AG04450 (cell line): ENCODE measurements at regions not wholly inside any gene's neighbourhood (a gene's known extent, or its start where the extent isn't known, plus 50 kb on each side); places are given as distances from the start of the nearest gene placed in this dataset.
"Not testable (repeated sequence)": the region's sequence is repeated elsewhere in the genome, so short reads cannot be mapped to it uniquely, and the experiment has no call there.

Experiments
- CTCF ChIA-PET: fragments of 300-600, 350-600 bp; formaldehyde crosslinking; extraction: SDS; loops from one replicate; lab custom pipeline; 2022; ENCODE audit warnings: antibody characterized with exemption, inconsistent platforms; lab: Charles Lee
- POLR2A ChIA-PET: fragments of 350-600 bp; formaldehyde crosslinking; extraction: SDS; loops from one replicate; lab custom pipeline; 2021; ENCODE audit warnings: antibody characterized with exemption, inconsistent platforms; lab: Yijun Ruan, JAX
- DNase-seq: peaks from one replicate; pipeline ENCODE4 v3.0.0-alpha.2; 2011; ENCODE audit warnings: low read depth, low spot score
- H3K27ac ChIP-seq: one replicate; pipeline ENCODE4 v1.5.1; 2012; ENCODE audit warnings: low read depth, low read length, control low read depth
- H3K27me3 ChIP-seq: one replicate; pipeline ENCODE4 v1.6.0; 2012; ENCODE audit warnings: low read length; ENCODE audit not compliant: control insufficient read depth, insufficient read depth
- H3K4me3 ChIP-seq: 2 replicates; pipeline ENCODE4 v1.5.1; 2011; ENCODE audit warnings: mild to moderate bottlenecking, low read depth, low read length, control low read depth
- H3K9me3 ChIP-seq: 2 replicates; pipeline ENCODE4 v1.5.1; 2012; ENCODE audit warnings: low read length; ENCODE audit not compliant: control insufficient read depth, insufficient read depth
- TF ChIP-seq, protein P1 (sequence below): IDR thresholded peaks from 2 replicates; pipeline ENCODE4 v1.5.1; 2011; ENCODE audit warnings: low read depth, low read length, control low read depth, inconsistent platforms

DNA sequence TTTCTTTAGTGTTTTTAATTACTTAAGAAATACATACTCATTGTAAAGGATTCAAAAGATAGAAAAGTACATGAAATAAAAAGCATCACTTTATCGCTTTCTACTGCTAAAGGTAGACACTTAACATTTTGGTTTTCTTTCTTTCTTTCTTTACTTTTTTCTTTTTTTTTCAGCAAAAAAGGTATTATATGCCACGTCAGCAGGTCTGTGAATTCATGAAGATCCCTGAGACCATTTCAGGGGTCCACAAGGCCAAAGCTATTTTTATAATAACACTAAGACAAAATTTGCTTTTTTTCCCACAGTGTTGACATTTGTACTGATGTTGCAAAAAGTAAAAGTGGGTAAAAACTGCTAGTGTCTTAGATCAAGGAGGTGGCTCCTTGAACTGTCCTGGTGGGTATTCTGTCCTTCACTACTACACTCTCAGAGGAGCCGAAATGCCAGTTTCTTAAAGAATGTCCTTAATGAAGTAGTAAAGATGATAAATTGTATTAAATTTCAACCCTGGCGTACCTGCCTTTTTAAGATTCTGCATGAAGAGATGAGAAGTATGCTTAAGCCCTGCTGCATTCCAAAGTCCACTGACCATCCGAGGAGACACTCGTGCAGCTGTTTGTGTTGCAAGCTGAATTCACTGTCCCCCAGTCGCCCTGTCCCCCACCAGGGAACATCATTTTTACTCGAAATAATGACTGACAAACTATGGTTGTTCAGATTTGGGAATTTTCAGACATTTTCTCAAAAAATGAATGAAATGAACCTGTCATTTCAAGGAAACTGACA lies 106.7 kb upstream of the PIAS1 start:
- POLR2A ChIA-PET = no interaction called here
- Histone ChIP-seq H3K4me3 (no peak overlapping the region), H3K9me3 (no peaks in the 10 kb centered on the region), H3K27me3 (no peaks in the 10 kb centered on the region), H3K27ac (no peak overlapping the region)
- no peak for DNase-seq
- TF ChIP-seq, protein P1, sequence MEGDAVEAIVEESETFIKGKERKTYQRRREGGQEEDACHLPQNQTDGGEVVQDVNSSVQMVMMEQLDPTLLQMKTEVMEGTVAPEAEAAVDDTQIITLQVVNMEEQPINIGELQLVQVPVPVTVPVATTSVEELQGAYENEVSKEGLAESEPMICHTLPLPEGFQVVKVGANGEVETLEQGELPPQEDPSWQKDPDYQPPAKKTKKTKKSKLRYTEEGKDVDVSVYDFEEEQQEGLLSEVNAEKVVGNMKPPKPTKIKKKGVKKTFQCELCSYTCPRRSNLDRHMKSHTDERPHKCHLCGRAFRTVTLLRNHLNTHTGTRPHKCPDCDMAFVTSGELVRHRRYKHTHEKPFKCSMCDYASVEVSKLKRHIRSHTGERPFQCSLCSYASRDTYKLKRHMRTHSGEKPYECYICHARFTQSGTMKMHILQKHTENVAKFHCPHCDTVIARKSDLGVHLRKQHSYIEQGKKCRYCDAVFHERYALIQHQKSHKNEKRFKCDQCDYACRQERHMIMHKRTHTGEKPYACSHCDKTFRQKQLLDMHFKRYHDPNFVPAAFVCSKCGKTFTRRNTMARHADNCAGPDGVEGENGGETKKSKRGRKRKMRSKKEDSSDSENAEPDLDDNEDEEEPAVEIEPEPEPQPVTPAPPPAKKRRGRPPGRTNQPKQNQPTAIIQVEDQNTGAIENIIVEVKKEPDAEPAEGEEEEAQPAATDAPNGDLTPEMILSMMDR = no peak
- CTCF ChIA-PET = interaction anchor here (0.6 kb wide), 1 partner anchor 291 kb away, joined by 3 read pairs; no protein-coding TSS in a partner anchor

DNA sequence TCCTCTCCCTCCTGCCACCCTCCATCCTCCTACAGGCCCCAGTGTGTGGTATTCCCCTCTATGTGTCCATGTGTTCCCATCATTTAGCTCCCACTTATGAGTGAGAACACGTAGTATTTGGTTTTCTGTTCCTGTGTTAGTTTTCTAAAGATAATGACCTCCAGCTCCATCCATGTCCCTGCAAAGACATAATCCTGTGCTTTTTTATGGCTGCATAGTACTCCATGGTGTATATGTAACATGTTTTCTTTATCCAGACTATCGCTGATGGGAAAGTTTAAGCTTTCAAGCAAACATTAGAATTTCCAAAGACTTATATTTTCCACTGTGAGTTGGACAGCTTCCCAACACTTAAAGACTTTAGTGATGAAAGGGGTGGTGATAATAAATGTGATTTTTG lies 105.9 kb upstream of the PIAS1 start:
- Histone ChIP-seq H3K9me3 (no peaks in the 10 kb centered on the region), H3K27me3 (no peaks in the 10 kb centered on the region), H3K27ac (no peak overlapping the region), H3K4me3 (no peak overlapping the region)
- DNase-seq = no peak
- TF ChIP-seq, protein P1 = no peak
- POLR2A ChIA-PET = no interaction called here
- CTCF ChIA-PET = no interaction called here

DNA sequence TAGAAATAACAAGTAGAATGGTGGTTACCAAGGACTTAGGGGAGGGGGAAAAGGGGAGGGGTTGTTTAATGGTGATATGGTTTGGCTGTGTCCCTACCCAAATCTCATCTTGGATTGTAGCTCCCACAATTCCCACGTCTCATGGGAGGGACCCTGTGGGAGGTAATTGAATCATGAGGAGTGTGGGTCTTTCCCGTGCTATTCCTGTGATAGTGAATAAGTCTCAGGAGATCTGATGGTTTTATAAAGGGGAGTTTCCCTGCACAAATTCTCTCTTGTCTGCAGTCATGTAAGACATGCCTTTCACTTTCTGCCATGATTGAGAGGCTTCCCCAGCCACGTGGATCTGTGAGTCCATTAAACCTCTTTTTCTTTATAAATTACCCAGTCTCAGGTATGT lies 102.9 kb upstream of the PIAS1 start:
- POLR2A ChIA-PET, CTCF ChIA-PET, H3K4me3 ChIP-seq, DNase-seq, H3K27me3 ChIP-seq, H3K9me3 ChIP-seq, H3K27ac ChIP-seq: not testable (repeated sequence)

DNA sequence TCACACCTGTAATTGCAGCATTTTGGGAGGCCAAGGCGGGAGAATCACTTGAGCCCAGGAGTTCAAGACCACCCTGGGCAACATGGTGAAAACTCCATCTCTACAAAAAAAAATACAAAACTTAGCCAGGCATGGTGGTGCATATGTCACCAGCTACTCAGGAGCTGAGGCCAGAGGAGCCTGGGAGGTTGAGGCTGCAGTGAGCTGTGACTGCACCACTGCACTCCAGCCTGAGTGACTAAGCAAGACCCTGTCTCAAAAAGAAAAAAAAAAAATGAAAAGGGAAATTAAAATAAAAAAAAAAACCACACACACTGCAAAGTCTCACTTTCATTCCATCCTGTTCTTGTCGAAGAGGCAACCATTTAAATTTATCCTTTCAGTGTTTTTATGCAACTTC lies 100.8 kb upstream of the PIAS1 start:
- ChIA-PET POLR2A (no interaction called here), CTCF (no interaction called here)
- peaks cover 14% of the 10 kb centered on the region for H3K27me3 ChIP-seq

DNA sequence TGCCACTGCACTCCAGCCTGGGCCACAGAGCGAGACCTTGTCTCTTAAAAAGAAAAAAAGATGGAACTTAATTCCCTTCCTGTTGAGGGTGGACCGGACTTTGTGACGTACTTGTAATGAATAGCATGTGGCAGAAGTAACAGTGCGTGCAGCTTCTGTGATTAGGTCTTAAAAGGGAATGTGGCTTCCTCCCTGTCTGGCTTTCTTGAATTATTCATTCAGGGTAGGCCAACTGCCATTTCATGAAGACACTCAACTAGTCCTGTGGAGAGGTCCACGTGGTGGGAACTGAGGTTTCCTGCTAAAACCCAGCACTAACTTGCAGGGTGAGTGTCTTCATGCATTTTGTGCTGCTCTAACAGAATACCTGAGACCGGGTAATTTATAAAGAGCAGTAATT lies 98.9 kb upstream of the PIAS1 start:
- POLR2A ChIA-PET = no interaction called here
- TF ChIP-seq, protein P1 = no peak
- no peak for DNase-seq
- H3K9me3 ChIP-seq = no peaks in the 10 kb centered on the region
- H3K27me3 ChIP-seq = peaks cover 18% of the 10 kb centered on the region
- H3K4me3 ChIP-seq = no peak overlapping the region
- CTCF ChIA-PET = no interaction called here
- H3K27ac ChIP-seq = no peak overlapping the region

More for the DNA sequence above, 100.8 kb upstream of the PIAS1 start:
- H3K4me3 ChIP-seq = no peak overlapping the region
- H3K27ac ChIP-seq = no peak overlapping the region
- no peak for DNase-seq
- H3K9me3 ChIP-seq = no peaks in the 10 kb centered on the region
- TF ChIP-seq, protein P1 = no peak
